HepG2 (cell line): ENCODE measurements at regions not wholly inside any gene's neighbourhood (a gene's known extent, or its start where the extent isn't known, plus 50 kb on each side); places are given as distances from the start of the nearest gene placed in this dataset.

Experiments
- HDAC2 ChIP-seq: sonication (generic); formaldehyde crosslinking; IDR thresholded peaks from 2 replicates; pipeline ENCODE4 v1.4.0; 2020; ENCODE audit warnings: missing genetic modification reagents
- TBX2 ChIP-seq: sonication (generic); formaldehyde crosslinking; IDR thresholded peaks from 2 replicates; pipeline ENCODE4 v1.5.0; 2020; ENCODE audit warnings: missing genetic modification reagents, mild to moderate bottlenecking, borderline replicate concordance
- TCF7 ChIP-seq: sonication (generic); IDR thresholded peaks from 2 replicates; pipeline ENCODE4 v1.6.1; 2016; ENCODE audit warnings: antibody characterized with exemption, low read depth
- ZNF143 ChIP-seq: sonication (generic); formaldehyde crosslinking; IDR thresholded peaks from 2 replicates; pipeline ENCODE4 v1.4.0; 2020; ENCODE audit warnings: missing genetic modification reagents
- TF ChIP-seq, protein P1 (sequence below): sonication (generic); formaldehyde crosslinking; IDR thresholded peaks from 2 replicates; pipeline ENCODE4 v1.4.0; 2020; ENCODE audit warnings: missing genetic modification reagents
- TF ChIP-seq, protein P2 (sequence below): sonication (generic); formaldehyde crosslinking; IDR thresholded peaks from 2 replicates; pipeline ENCODE4 v1.4.0; 2020; ENCODE audit warnings: missing genetic modification reagents
- TF ChIP-seq, protein P3 (sequence below): sonication (generic); formaldehyde crosslinking; IDR thresholded peaks from 2 replicates; pipeline ENCODE4 v1.4.0; 2020; ENCODE audit warnings: missing genetic modification reagents

DNA sequence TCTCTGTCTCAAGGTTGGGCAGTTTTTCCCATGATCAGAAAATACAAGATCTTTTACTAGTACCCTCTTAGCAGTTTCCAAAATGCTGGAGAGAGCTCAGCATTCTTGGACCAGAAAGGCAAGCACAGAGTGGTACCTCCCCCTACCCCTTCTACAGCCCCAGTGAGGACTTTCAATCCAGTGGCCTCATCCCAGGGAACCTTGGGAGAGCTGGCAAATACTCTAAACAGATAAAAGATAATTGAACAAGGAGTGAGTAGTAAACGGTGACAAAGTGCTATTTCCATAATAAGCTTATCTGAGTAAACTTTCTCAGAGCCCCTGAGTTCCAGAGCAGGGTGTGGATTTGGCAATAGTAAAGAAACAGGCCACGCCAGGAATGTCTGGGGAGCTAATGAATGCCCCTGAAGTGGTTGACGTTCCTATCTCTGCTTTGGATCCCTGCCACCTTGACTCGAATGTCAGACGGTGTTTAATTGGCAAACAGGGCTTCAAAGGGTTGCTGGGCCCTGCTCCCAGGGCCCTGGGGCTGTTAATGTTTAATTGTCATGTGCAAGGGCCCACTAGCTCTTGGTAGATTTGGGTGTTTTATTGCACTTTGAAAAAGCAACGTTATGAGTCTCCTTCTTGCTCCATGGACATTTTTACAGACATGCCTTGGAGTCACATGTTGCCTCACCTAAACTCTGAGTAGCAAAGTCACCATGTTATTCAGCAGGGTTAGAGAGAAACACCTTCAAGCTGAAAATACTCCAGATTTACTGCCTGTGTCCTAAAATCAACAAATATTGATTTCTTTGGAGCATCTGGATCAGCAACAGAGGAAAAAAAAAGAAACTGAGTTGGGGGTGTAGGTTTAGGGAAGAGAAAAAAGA, 239.9 kb downstream of the CYRIA start (continued):
- TF ChIP-seq, protein P1, sequence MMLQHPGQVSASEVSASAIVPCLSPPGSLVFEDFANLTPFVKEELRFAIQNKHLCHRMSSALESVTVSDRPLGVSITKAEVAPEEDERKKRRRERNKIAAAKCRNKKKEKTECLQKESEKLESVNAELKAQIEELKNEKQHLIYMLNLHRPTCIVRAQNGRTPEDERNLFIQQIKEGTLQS (CRISPR knock-in tag), result no peak
- TF ChIP-seq, protein P2, sequence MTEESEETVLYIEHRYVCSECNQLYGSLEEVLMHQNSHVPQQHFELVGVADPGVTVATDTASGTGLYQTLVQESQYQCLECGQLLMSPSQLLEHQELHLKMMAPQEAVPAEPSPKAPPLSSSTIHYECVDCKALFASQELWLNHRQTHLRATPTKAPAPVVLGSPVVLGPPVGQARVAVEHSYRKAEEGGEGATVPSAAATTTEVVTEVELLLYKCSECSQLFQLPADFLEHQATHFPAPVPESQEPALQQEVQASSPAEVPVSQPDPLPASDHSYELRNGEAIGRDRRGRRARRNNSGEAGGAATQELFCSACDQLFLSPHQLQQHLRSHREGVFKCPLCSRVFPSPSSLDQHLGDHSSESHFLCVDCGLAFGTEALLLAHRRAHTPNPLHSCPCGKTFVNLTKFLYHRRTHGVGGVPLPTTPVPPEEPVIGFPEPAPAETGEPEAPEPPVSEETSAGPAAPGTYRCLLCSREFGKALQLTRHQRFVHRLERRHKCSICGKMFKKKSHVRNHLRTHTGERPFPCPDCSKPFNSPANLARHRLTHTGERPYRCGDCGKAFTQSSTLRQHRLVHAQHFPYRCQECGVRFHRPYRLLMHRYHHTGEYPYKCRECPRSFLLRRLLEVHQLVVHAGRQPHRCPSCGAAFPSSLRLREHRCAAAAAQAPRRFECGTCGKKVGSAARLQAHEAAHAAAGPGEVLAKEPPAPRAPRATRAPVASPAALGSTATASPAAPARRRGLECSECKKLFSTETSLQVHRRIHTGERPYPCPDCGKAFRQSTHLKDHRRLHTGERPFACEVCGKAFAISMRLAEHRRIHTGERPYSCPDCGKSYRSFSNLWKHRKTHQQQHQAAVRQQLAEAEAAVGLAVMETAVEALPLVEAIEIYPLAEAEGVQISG (CRISPR knock-in tag), result peak; percentile 49; the same call in 1 of the 2 replicates
- peak; percentile 93 for TF ChIP-seq TBX2
- TF ChIP-seq HDAC2, result peak; percentile 46; the same call in 1 of the 2 replicates
- peak; percentile 92 for TF ChIP-seq TCF7
- TF ChIP-seq, protein P3, sequence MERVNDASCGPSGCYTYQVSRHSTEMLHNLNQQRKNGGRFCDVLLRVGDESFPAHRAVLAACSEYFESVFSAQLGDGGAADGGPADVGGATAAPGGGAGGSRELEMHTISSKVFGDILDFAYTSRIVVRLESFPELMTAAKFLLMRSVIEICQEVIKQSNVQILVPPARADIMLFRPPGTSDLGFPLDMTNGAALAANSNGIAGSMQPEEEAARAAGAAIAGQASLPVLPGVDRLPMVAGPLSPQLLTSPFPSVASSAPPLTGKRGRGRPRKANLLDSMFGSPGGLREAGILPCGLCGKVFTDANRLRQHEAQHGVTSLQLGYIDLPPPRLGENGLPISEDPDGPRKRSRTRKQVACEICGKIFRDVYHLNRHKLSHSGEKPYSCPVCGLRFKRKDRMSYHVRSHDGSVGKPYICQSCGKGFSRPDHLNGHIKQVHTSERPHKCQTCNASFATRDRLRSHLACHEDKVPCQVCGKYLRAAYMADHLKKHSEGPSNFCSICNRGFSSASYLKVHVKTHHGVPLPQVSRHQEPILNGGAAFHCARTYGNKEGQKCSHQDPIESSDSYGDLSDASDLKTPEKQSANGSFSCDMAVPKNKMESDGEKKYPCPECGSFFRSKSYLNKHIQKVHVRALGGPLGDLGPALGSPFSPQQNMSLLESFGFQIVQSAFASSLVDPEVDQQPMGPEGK (CRISPR knock-in tag), result peak; percentile 78
- TF ChIP-seq ZNF143 (CRISPR knock-in tag), result peak; percentile 37; the same call in 1 of the 2 replicates
- TF ChIP-seq, all 625 proteins: peak for 68
